ENCODE measurements at regions not wholly inside any gene's neighbourhood (a gene's known extent, or its start where the extent isn't known, plus 50 kb on each side); places are given as distances from the start of the nearest gene placed in this dataset.

GRCh38 chr6:48764286-48765044 is 653.5 kb upstream of the PTCHD4 start:
- ChIA-PET POLR2A (no interaction called here), CTCF (no interaction called here)
- no peaks in the 10 kb centered on the region for H3K27me3 Mint-ChIP-seq
- Histone ChIP-seq H3K36me3 (ENCODE audit: control insufficient read depth in 2 of 2, extremely low read depth in 1 of 2, insufficient read depth in 1 of 2, low read length in 1 of 2) (no peaks in the 10 kb centered on the region), H3K27me3 (replicated peaks in 1 of 2; ENCODE audit: control insufficient read depth in 2 of 2, extremely low read depth in 1 of 2, insufficient read depth in 2 of 2, low read length in 1 of 2) (no peaks in the 10 kb centered on the region), H3K4me3 (ENCODE audit: control insufficient read depth in 1 of 2, extremely low read depth in 1 of 2, low read length in 1 of 2) (no peak overlapping the region), H3K27ac (ENCODE audit: low read length) (no peak overlapping the region), H3K4me1 (ENCODE audit: control insufficient read depth in 1 of 2, extremely low read depth in 1 of 2, insufficient read depth in 2 of 2, low read length in 2 of 2) (no peaks in the 10 kb centered on the region), H3K9me3 (no peaks in the 10 kb centered on the region)
- peaks cover 0 to 11% (median 3%) of the 10 kb centered on the region in 3 donors for H3K9me3 Mint-ChIP-seq
- 60% methylated on average over 1 of the region's 6 CpGs for WGBS (ENCODE audit: insufficient coverage)
- DNase-seq (no peak), ATAC-seq (replicated peaks in 1 of 4) (no peak)
- no peaks in the 10 kb centered on the region for H3K36me3 Mint-ChIP-seq
- no peaks in the 10 kb centered on the region for H3K4me1 Mint-ChIP-seq
- no peak overlapping the region for H3K27ac Mint-ChIP-seq
- no peak overlapping the region for H3K4me3 Mint-ChIP-seq

- POLR2A ChIA-PET: no interaction called here
- no peaks in the 10 kb centered on the region for H3K27me3 ChIP-seq (replicated peaks in 1 of 2; ENCODE audit: control insufficient read depth in 2 of 2, extremely low read depth in 1 of 2, insufficient read depth in 2 of 2, low read length in 1 of 2)
- 40% methylated on average over 1 of the region's 1 CpG for WGBS (ENCODE audit: insufficient coverage)
- DNase-seq (no peak), ATAC-seq (replicated peaks in 1 of 4) (no peak)
- no peaks in the 10 kb centered on the region for H3K9me3 ChIP-seq
- Mint-ChIP-seq H3K36me3 (no peaks in the 10 kb centered on the region), H3K27ac (no peak overlapping the region), H3K4me3 (no peak overlapping the region), H3K27me3 (no peaks in the 10 kb centered on the region), H3K4me1 (no peaks in the 10 kb centered on the region), H3K9me3 (peaks cover 0 to 29% (median 16%) of the 10 kb centered on the region in 3 donors)
- H3K4me3 ChIP-seq (ENCODE audit: control insufficient read depth in 1 of 2, extremely low read depth in 1 of 2, low read length in 1 of 2): no peak overlapping the region
- H3K4me1 ChIP-seq (ENCODE audit: control insufficient read depth in 1 of 2, extremely low read depth in 1 of 2, insufficient read depth in 2 of 2, low read length in 2 of 2): no peaks in the 10 kb centered on the region
- CTCF ChIA-PET: no interaction called here
- no peak overlapping the region for H3K27ac ChIP-seq (ENCODE audit: low read length)
- no peaks in the 10 kb centered on the region for H3K36me3 ChIP-seq (ENCODE audit: control insufficient read depth in 2 of 2, extremely low read depth in 1 of 2, insufficient read depth in 1 of 2, low read length in 1 of 2)
Measured at GRCh38 chr6:48757661-48758060, 646.7 kb upstream of the PTCHD4 start.

GRCh38 chr6:48755315-48755714 is 644.3 kb upstream of the PTCHD4 start:
- Mint-ChIP-seq H3K27ac (no peak overlapping the region), H3K4me3 (no peak overlapping the region), H3K27me3 (no peaks in the 10 kb centered on the region), H3K9me3 (peaks cover 0 to 24% (median 16%) of the 10 kb centered on the region in 3 donors), H3K4me1 (no peaks in the 10 kb centered on the region), H3K36me3 (no peaks in the 10 kb centered on the region)
- ATAC-seq (replicated peaks in 1 of 4): no peak
- Histone ChIP-seq H3K4me1 (ENCODE audit: control insufficient read depth in 1 of 2, extremely low read depth in 1 of 2, insufficient read depth in 2 of 2, low read length in 2 of 2) (no peaks in the 10 kb centered on the region), H3K4me3 (ENCODE audit: control insufficient read depth in 1 of 2, extremely low read depth in 1 of 2, low read length in 1 of 2) (no peak overlapping the region), H3K9me3 (no peaks in the 10 kb centered on the region), H3K27ac (ENCODE audit: low read length) (no peak overlapping the region), H3K27me3 (replicated peaks in 1 of 2; ENCODE audit: control insufficient read depth in 2 of 2, extremely low read depth in 1 of 2, insufficient read depth in 2 of 2, low read length in 1 of 2) (no peaks in the 10 kb centered on the region), H3K36me3 (ENCODE audit: control insufficient read depth in 2 of 2, extremely low read depth in 1 of 2, insufficient read depth in 1 of 2, low read length in 1 of 2) (no peaks in the 10 kb centered on the region)
- CTCF ChIA-PET: no interaction called here
- no peak for DNase-seq
- POLR2A ChIA-PET: no interaction called here
- WGBS (ENCODE audit: insufficient coverage): 0% methylated on average over 1 of the region's 3 CpGs

- DNase-seq (no peak), ATAC-seq (replicated peaks in 1 of 4) (no peak)
- H3K36me3 Mint-ChIP-seq: no peaks in the 10 kb centered on the region
- H3K4me3 ChIP-seq (ENCODE audit: control insufficient read depth in 1 of 2, extremely low read depth in 1 of 2, low read length in 1 of 2): no peak overlapping the region
- no peaks in the 10 kb centered on the region for H3K4me1 Mint-ChIP-seq
- no peaks in the 10 kb centered on the region for H3K27me3 Mint-ChIP-seq
- H3K27ac Mint-ChIP-seq: no peak overlapping the region
- POLR2A ChIA-PET: no interaction called here
- no peaks in the 10 kb centered on the region for H3K4me1 ChIP-seq (ENCODE audit: control insufficient read depth in 1 of 2, extremely low read depth in 1 of 2, insufficient read depth in 2 of 2, low read length in 2 of 2)
- CTCF ChIA-PET: interaction anchor here in 1 of 2 donors (0.6 kb wide), 1 partner anchor 1072 kb away, joined by 3 read pairs; no protein-coding TSS in a partner anchor
- H3K27me3 ChIP-seq (replicated peaks in 1 of 2; ENCODE audit: control insufficient read depth in 2 of 2, extremely low read depth in 1 of 2, insufficient read depth in 2 of 2, low read length in 1 of 2): no peaks in the 10 kb centered on the region
- 83% methylated on average over 1 of the region's 3 CpGs for WGBS (ENCODE audit: insufficient coverage)
- no peak overlapping the region for H3K4me3 Mint-ChIP-seq
- H3K9me3 ChIP-seq: no peaks in the 10 kb centered on the region
- no peak overlapping the region for H3K27ac ChIP-seq (ENCODE audit: low read length)
- peaks cover 0 to 18% (median 13%) of the 10 kb centered on the region in 3 donors for H3K9me3 Mint-ChIP-seq
- H3K36me3 ChIP-seq (ENCODE audit: control insufficient read depth in 2 of 2, extremely low read depth in 1 of 2, insufficient read depth in 1 of 2, low read length in 1 of 2): no peaks in the 10 kb centered on the region
Measured at GRCh38 chr6:48754641-48755040, 643.6 kb upstream of the PTCHD4 start.

GRCh38 chr6:48750861-48751260 is 639.9 kb upstream of the PTCHD4 start:
- Histone ChIP-seq H3K9me3 (no peaks in the 10 kb centered on the region), H3K27ac (ENCODE audit: low read length) (no peak overlapping the region), H3K4me3 (ENCODE audit: control insufficient read depth in 1 of 2, extremely low read depth in 1 of 2, low read length in 1 of 2) (no peak overlapping the region), H3K4me1 (ENCODE audit: control insufficient read depth in 1 of 2, extremely low read depth in 1 of 2, insufficient read depth in 2 of 2, low read length in 2 of 2) (no peaks in the 10 kb centered on the region), H3K27me3 (replicated peaks in 1 of 2; ENCODE audit: control insufficient read depth in 2 of 2, extremely low read depth in 1 of 2, insufficient read depth in 2 of 2, low read length in 1 of 2) (no peaks in the 10 kb centered on the region), H3K36me3 (ENCODE audit: control insufficient read depth in 2 of 2, extremely low read depth in 1 of 2, insufficient read depth in 1 of 2, low read length in 1 of 2) (no peaks in the 10 kb centered on the region)
- Mint-ChIP-seq H3K27ac (no peak overlapping the region), H3K9me3 (peaks cover 4 to 14% (median 10%) of the 10 kb centered on the region in 3 donors), H3K36me3 (no peaks in the 10 kb centered on the region), H3K4me1 (no peaks in the 10 kb centered on the region), H3K27me3 (no peaks in the 10 kb centered on the region), H3K4me3 (no peak overlapping the region)
- DNase-seq: no peak
- ChIA-PET POLR2A (no interaction called here), CTCF (no interaction called here)
- whole genome bisulfite sequencing (ENCODE audit: insufficient coverage): no CpG with 5 or more reads among the region's 2 CpGs
- no peak for ATAC-seq (replicated peaks in 1 of 4)

- Mint-ChIP-seq H3K36me3 (no peaks in the 10 kb centered on the region), H3K27me3 (no peaks in the 10 kb centered on the region), H3K4me1 (no peaks in the 10 kb centered on the region), H3K9me3 (peaks cover 10 to 19% (median 13%) of the 10 kb centered on the region in 3 donors), H3K4me3 (no peak overlapping the region), H3K27ac (no peak overlapping the region)
- no peaks in the 10 kb centered on the region for H3K4me1 ChIP-seq (ENCODE audit: control insufficient read depth in 1 of 2, extremely low read depth in 1 of 2, insufficient read depth in 2 of 2, low read length in 2 of 2)
- ATAC-seq (replicated peaks in 1 of 4) (no peak), DNase-seq (no peak)
- no peak overlapping the region for H3K4me3 ChIP-seq (ENCODE audit: control insufficient read depth in 1 of 2, extremely low read depth in 1 of 2, low read length in 1 of 2)
- no peaks in the 10 kb centered on the region for H3K36me3 ChIP-seq (ENCODE audit: control insufficient read depth in 2 of 2, extremely low read depth in 1 of 2, insufficient read depth in 1 of 2, low read length in 1 of 2)
- no peak overlapping the region for H3K27ac ChIP-seq (ENCODE audit: low read length)
- ChIA-PET CTCF (no interaction called here), POLR2A (no interaction called here)
- no peaks in the 10 kb centered on the region for H3K9me3 ChIP-seq
- no peaks in the 10 kb centered on the region for H3K27me3 ChIP-seq (replicated peaks in 1 of 2; ENCODE audit: control insufficient read depth in 2 of 2, extremely low read depth in 1 of 2, insufficient read depth in 2 of 2, low read length in 1 of 2)
Measured at GRCh38 chr6:48747471-48747870, 636.5 kb upstream of the PTCHD4 start.

GRCh38 chr6:48747040-48747439 is 636.0 kb upstream of the PTCHD4 start:
- H3K27me3 ChIP-seq (replicated peaks in 1 of 2; ENCODE audit: control insufficient read depth in 2 of 2, extremely low read depth in 1 of 2, insufficient read depth in 2 of 2, low read length in 1 of 2): no peaks in the 10 kb centered on the region
- H3K27ac Mint-ChIP-seq: no peak overlapping the region
- no peaks in the 10 kb centered on the region for H3K36me3 Mint-ChIP-seq
- peaks cover 10 to 19% (median 13%) of the 10 kb centered on the region in 3 donors for H3K9me3 Mint-ChIP-seq
- CTCF ChIA-PET: no interaction called here
- no peaks in the 10 kb centered on the region for H3K4me1 ChIP-seq (ENCODE audit: control insufficient read depth in 1 of 2, extremely low read depth in 1 of 2, insufficient read depth in 2 of 2, low read length in 2 of 2)
- POLR2A ChIA-PET: no interaction called here
- WGBS (ENCODE audit: insufficient coverage): 60% methylated on average over 1 of the region's 2 CpGs
- DNase-seq: no peak
- H3K4me1 Mint-ChIP-seq: no peaks in the 10 kb centered on the region
- no peak overlapping the region for H3K4me3 ChIP-seq (ENCODE audit: control insufficient read depth in 1 of 2, extremely low read depth in 1 of 2, low read length in 1 of 2)
- H3K9me3 ChIP-seq: no peaks in the 10 kb centered on the region
- no peak overlapping the region for H3K4me3 Mint-ChIP-seq
- no peaks in the 10 kb centered on the region for H3K36me3 ChIP-seq (ENCODE audit: control insufficient read depth in 2 of 2, extremely low read depth in 1 of 2, insufficient read depth in 1 of 2, low read length in 1 of 2)
- ATAC-seq (replicated peaks in 1 of 4): no peak
- H3K27ac ChIP-seq (ENCODE audit: low read length): no peak overlapping the region
- no peaks in the 10 kb centered on the region for H3K27me3 Mint-ChIP-seq
